SU-DHL-6 (cell line): ENCODE measurements at regions not wholly inside any gene's neighbourhood (a gene's known extent, or its start where the extent isn't known, plus 50 kb on each side); places are given as distances from the start of the nearest gene placed in this dataset.

Source experiments
- H2AFZ ChIP-seq: fragments of 200-600 bp; sonication (generic); 2 replicates; pipeline ENCODE4 v1.6.1; 2014; ENCODE audit warnings: low read depth, mild to moderate bottlenecking, moderate library complexity, mixed read lengths, antibody characterized with exemption, low read length; ENCODE audit not compliant: severe bottlenecking
- H3F3A ChIP-seq: fragments of 200-600 bp; shearing (Covaris generic); 2 replicates; pipeline ENCODE4 v1.6.0; 2016; ENCODE audit warnings: antibody characterized with exemption, mild to moderate bottlenecking; ENCODE audit not compliant: insufficient read depth
- H3K27ac ChIP-seq: fragments of 200-600 bp; sonication (generic); 2 replicates; pipeline ENCODE4 v1.5.1; 2016; ENCODE audit warnings: low read depth, mild to moderate bottlenecking, low read length, moderate library complexity, mixed read lengths
- H3K27me3 ChIP-seq: fragments of 200-600 bp; sonication (generic), shearing (Covaris generic); 2 replicates; pipeline ENCODE4 v1.6.0; 2014; ENCODE audit warnings: mild to moderate bottlenecking, low read length
- H3K36me3 ChIP-seq: fragments of 200-600 bp; sonication (generic); 2 replicates; pipeline ENCODE4 v1.6.1; 2014; ENCODE audit warnings: mild to moderate bottlenecking, low read length, mixed read lengths
- H3K4me2 ChIP-seq: fragments of 300-600, 200-600 bp; shearing (Covaris generic), sonication (generic); 2 replicates; pipeline ENCODE4 v1.6.0; 2014; ENCODE audit warnings: low read length, low read depth, mild to moderate bottlenecking; ENCODE audit not compliant: poor library complexity, severe bottlenecking
- H3K4me3 ChIP-seq: fragments of 200-600 bp; sonication (generic); 2 replicates; pipeline ENCODE4 v1.5.1; 2014; ENCODE audit warnings: antibody characterized with exemption, low read length, mild to moderate bottlenecking, mixed read lengths; ENCODE audit not compliant: insufficient read depth, poor library complexity, severe bottlenecking
- H3K79me2 ChIP-seq: fragments of 200-600 bp; sonication (generic); 2 replicates; pipeline ENCODE4 v1.6.1; 2014; ENCODE audit warnings: mild to moderate bottlenecking, low read length, moderate library complexity; ENCODE audit not compliant: insufficient read depth
- H3K9ac ChIP-seq: fragments of 200-600 bp; sonication (generic); 2 replicates; pipeline ENCODE4 v1.7.0; 2014; ENCODE audit warnings: mild to moderate bottlenecking, low read length
- H3K9me2 ChIP-seq: fragments of 200-600 bp; sonication (generic); replicated peaks from 2 replicates; pipeline ENCODE4 v1.6.1; 2014; ENCODE audit warnings: low read length; ENCODE audit not compliant: insufficient read depth
- H3K9me3 ChIP-seq: fragments of 200-600 bp; sonication (generic); 2 replicates; pipeline ENCODE4 v1.6.1; 2014; ENCODE audit warnings: low read length, mixed read lengths; ENCODE audit not compliant: insufficient read depth
- H4K20me1 ChIP-seq: fragments of 200-600 bp; sonication (generic); 2 replicates; pipeline ENCODE4 v1.6.1; 2014; ENCODE audit warnings: low read depth, mild to moderate bottlenecking, antibody characterized with exemption, low read length, moderate library complexity, mixed read lengths
- EZH2phosphoT487 ChIP-seq: fragments of 200-600 bp; sonication (generic), shearing (Covaris generic); conservative IDR thresholded peaks from 2 replicates; pipeline ENCODE4 v1.6.1; 2018; ENCODE audit warnings: mild to moderate bottlenecking, antibody characterized with exemption, low read length, moderate library complexity, mixed read lengths
- TF ChIP-seq, protein P1 (sequence below): fragments of 200-600 bp; sonication (generic); IDR thresholded peaks from one replicate; pipeline ENCODE4 v1.5.1; 2017; ENCODE audit warnings: antibody characterized with exemption, mild to moderate bottlenecking, low read length, moderate library complexity; ENCODE audit not compliant: insufficient read depth, poor library complexity, severe bottlenecking

GRCh38 chrX:10966057-10966456 lies 145.1 kb upstream of the HCCS start:
- H3K36me3 ChIP-seq: no peaks in the 10 kb centered on the region
- no peaks in the 10 kb centered on the region for H3K79me2 ChIP-seq
- no peak overlapping the region for H3K27ac ChIP-seq
- no peak overlapping the region for H3K4me3 ChIP-seq
- H4K20me1 ChIP-seq: no peaks in the 10 kb centered on the region
- no peaks in the 10 kb centered on the region for H3K9me3 ChIP-seq
- H2AFZ ChIP-seq: no peak overlapping the region
- H3K4me2 ChIP-seq: no peak overlapping the region
- no peaks in the 10 kb centered on the region for H3K27me3 ChIP-seq
- H3K9me2 ChIP-seq: no peaks in the 10 kb centered on the region
- no peak for TF ChIP-seq EZH2phosphoT487
- TF ChIP-seq, protein P1, sequence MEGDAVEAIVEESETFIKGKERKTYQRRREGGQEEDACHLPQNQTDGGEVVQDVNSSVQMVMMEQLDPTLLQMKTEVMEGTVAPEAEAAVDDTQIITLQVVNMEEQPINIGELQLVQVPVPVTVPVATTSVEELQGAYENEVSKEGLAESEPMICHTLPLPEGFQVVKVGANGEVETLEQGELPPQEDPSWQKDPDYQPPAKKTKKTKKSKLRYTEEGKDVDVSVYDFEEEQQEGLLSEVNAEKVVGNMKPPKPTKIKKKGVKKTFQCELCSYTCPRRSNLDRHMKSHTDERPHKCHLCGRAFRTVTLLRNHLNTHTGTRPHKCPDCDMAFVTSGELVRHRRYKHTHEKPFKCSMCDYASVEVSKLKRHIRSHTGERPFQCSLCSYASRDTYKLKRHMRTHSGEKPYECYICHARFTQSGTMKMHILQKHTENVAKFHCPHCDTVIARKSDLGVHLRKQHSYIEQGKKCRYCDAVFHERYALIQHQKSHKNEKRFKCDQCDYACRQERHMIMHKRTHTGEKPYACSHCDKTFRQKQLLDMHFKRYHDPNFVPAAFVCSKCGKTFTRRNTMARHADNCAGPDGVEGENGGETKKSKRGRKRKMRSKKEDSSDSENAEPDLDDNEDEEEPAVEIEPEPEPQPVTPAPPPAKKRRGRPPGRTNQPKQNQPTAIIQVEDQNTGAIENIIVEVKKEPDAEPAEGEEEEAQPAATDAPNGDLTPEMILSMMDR: no peak
- no peaks in the 10 kb centered on the region for H3F3A ChIP-seq
- no peak overlapping the region for H3K9ac ChIP-seq

DNA sequence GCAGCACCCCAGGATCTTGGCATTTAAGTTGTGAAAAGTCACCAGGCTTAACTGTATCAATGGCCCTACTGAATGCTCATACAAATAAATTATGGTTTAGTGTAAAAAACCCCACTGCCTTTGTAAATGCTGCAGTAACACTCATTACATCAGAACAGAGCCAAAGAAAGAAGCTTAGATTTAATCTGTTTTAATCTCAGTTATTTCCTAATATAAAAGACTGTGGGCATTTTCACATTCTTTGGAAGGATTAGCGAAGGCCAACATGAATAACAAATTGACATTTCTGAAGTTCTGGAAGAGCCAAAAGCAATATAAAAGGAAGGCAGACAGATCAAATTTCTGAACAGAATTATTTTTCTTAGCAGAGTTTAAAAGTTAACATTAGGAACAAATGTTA lies 140.0 kb upstream of the HCCS start:
- no peak overlapping the region for H3K27ac ChIP-seq
- H3K36me3 ChIP-seq: no peaks in the 10 kb centered on the region
- H3K79me2 ChIP-seq: no peaks in the 10 kb centered on the region
- no peak for TF ChIP-seq EZH2phosphoT487
- TF ChIP-seq, protein P1: no peak
- H3K4me2 ChIP-seq: no peak overlapping the region
- H3K9me3 ChIP-seq: no peaks in the 10 kb centered on the region
- H3K4me3 ChIP-seq: no peak overlapping the region
- H3K9ac ChIP-seq: no peak overlapping the region
- H4K20me1 ChIP-seq: no peaks in the 10 kb centered on the region
- no peaks in the 10 kb centered on the region for H3K9me2 ChIP-seq
- H3K27me3 ChIP-seq: no peaks in the 10 kb centered on the region
- no peak overlapping the region for H2AFZ ChIP-seq
- no peaks in the 10 kb centered on the region for H3F3A ChIP-seq

DNA sequence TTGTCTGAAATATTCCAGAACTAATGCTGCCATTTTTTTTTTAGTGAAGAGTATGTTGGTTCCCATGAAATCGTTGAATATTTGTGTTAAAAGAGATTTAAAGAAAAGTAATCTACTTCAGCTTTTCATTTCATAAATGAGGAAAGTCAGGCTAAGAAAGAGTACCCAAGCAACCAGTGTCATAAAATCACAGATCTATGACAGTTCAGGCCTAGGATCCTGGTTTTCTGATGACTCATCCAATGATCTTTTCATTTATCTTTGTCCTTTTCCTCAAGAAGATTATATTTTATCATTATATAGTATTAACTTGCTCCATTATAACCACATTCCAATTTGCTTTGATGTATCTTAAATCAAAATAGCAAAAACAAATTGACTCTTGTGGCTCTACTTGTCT lies 139.4 kb upstream of the HCCS start:
- H2AFZ ChIP-seq: no peak overlapping the region
- H3K27me3 ChIP-seq: no peaks in the 10 kb centered on the region
- TF ChIP-seq, protein P1: no peak
- TF ChIP-seq EZH2phosphoT487: no peak
- H3F3A ChIP-seq: no peaks in the 10 kb centered on the region
- H3K9me3 ChIP-seq: no peaks in the 10 kb centered on the region
- H3K36me3 ChIP-seq: no peaks in the 10 kb centered on the region
- no peaks in the 10 kb centered on the region for H3K9me2 ChIP-seq
- no peak overlapping the region for H3K4me2 ChIP-seq
- H3K27ac ChIP-seq: no peak overlapping the region
- H4K20me1 ChIP-seq: no peaks in the 10 kb centered on the region
- no peaks in the 10 kb centered on the region for H3K79me2 ChIP-seq
- H3K9ac ChIP-seq: no peak overlapping the region
- H3K4me3 ChIP-seq: no peak overlapping the region
